ENCODE measurements at regions not wholly inside any gene's neighbourhood (a gene's known extent, or its start where the extent isn't known, plus 50 kb on each side); places are given as distances from the start of the nearest gene placed in this dataset.

DNA sequence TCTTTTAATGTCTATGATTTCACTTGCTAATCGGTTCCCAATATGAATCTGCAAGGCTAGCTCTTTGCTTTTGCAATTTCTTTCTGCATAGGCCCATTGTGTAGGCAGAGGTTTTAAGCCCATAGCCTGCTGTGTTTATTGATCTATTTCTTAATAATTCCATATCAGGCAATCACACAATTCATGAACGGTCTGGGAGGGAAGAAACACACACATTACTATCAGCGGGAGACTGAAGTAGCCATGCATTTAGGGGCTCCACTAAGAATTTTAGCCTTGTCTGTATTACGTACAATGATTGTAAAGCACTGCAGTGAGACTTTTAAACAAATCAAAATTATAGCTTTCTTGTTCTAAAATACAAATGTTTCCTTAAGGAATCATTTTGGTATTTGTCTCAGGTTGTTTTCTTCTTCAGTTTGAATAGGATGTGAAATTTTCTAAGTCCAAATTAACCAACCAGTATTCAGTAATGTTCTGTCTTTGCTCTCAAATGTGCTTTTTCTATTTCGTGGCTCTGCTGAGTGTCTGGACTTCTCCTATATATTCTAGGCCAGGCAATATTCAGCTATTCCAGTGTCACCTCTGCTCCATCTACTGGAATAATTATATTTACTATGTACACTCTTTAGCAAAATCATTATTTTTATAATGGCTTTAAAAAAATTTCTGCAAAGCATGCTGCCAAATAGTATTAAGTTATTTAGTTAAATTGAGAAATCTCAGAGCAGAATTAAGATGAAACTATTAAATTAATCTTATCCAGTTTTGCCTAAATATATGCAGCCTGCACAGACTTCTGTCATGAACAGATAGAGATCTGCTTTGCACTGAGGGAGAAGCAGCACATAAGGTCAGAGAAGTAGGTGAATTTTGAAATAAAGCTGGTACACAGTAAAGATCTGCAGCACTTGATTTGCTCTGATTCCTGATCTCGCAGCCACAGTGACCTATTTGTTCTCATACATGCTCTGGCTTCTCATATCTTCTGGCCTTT lies 103.0 kb upstream of the NAALADL2 start:
- intact Hi-C loops (cut with DNase I), result no loop called here
- no peak for TF ChIP-seq CTCF (IDR thresholded peaks at IDR 0.05)
- H3K27me3 ChIP-seq, result no peaks in the 10 kb centered on the region
- H3K4me1 ChIP-seq, result no peaks in the 10 kb centered on the region
- no peaks in the 10 kb centered on the region for H3K36me3 ChIP-seq
- H3K9ac ChIP-seq (ENCODE audit: low read depth in 2 of 2, low read length in 2 of 2), result no peak overlapping the region
- H3K9me3 ChIP-seq, result no peaks in the 10 kb centered on the region
- no peak for DNase-seq
- H3K4me3 ChIP-seq, result no peak overlapping the region
- no peak overlapping the region for H3K27ac ChIP-seq

DNA sequence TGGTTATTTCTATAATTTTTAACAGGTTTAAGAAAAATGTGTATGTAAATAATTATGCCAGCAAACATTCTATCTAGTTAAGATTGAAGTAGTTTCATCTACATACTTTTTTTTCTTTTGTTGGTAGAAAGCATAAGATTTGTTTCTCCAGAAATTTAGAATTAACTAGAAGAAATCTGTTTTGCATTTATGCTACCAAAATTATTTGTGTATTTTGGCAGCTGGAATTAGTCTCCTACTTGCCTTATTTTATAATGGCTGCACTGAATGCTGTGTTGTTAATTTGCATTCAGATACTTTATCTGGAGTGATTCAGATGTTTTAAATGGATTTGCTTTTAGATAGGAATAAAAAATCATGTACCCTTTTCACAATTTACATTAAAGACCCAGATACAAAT lies 100.2 kb upstream of the NAALADL2 start:
- TF ChIP-seq CTCF (IDR thresholded peaks at IDR 0.05), result no peak
- Histone ChIP-seq H3K27me3 (no peaks in the 10 kb centered on the region), H3K27ac (no peak overlapping the region), H3K9ac (ENCODE audit: low read depth in 2 of 2, low read length in 2 of 2) (no peak overlapping the region), H3K36me3 (no peaks in the 10 kb centered on the region), H3K9me3 (no peaks in the 10 kb centered on the region), H3K4me3 (no peak overlapping the region), H3K4me1 (no peaks in the 10 kb centered on the region)
- DNase-seq, result no peak
- intact Hi-C loops (cut with DNase I), result no loop called here

DNA sequence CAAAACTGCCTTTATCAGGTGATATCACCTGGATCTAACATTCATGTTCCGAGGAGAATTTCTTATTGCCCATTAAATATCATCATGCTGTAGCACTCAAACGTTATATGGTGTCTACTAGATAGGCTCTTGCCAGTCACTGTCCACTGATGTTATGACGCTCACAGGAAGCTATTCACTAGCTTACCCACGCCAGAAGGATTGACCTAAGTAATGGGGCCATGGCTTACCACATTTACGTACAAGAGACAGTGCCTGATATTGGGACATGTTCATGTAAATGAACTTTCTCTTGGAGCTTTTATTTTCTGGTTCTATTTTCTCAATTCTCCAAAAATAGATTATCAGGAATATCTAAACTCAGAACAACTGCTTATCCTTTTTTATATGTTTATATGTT lies 91.7 kb upstream of the NAALADL2 start:
- intact Hi-C loops (cut with DNase I), result no loop called here

GRCh38 chr3:174767853-174768382 lies 91.2 kb upstream of the NAALADL2 start:
- Histone ChIP-seq H3K36me3 (no peaks in the 10 kb centered on the region), H3K4me1 (no peaks in the 10 kb centered on the region), H3K9ac (ENCODE audit: low read depth in 2 of 2, low read length in 2 of 2) (no peak overlapping the region), H3K9me3 (no peaks in the 10 kb centered on the region), H3K27me3 (no peaks in the 10 kb centered on the region), H3K4me3 (no peak overlapping the region), H3K27ac (no peak overlapping the region)
- no peak for DNase-seq
- TF ChIP-seq CTCF (IDR thresholded peaks at IDR 0.05), result no peak
- intact Hi-C loops (cut with DNase I), result no loop called here

More for the DNA sequence above, 91.7 kb upstream of the NAALADL2 start:
- Histone ChIP-seq H3K9ac (ENCODE audit: low read depth in 2 of 2, low read length in 2 of 2) (no peak overlapping the region), H3K27ac (no peak overlapping the region), H3K36me3 (no peaks in the 10 kb centered on the region), H3K9me3 (no peaks in the 10 kb centered on the region), H3K27me3 (no peaks in the 10 kb centered on the region), H3K4me3 (no peak overlapping the region), H3K4me1 (no peaks in the 10 kb centered on the region)
- TF ChIP-seq CTCF (IDR thresholded peaks at IDR 0.05), result no peak
- no peak for DNase-seq

DNA sequence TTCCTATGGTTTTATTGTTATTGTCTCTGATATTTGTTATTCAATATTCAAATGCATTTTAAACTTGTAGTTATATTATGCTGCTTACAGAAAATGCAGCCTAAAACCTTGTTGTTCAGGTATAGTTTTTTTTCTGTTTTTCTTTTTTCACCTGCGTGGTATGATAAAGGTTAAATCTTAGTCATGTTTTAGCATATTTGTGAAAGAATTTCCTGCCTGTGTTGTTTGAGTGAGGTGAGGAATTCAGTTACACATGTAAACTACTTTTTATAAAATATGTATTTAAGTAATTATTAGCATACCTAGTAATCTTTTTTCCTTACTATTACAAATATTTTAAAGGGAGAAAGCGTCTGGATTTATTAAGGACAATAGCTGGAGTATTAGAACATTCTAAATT lies 90.0 kb upstream of the NAALADL2 start:
- TF ChIP-seq CTCF (IDR thresholded peaks at IDR 0.05), result no peak
- Histone ChIP-seq H3K9ac (ENCODE audit: low read depth in 2 of 2, low read length in 2 of 2) (no peak overlapping the region), H3K27ac (no peak overlapping the region), H3K36me3 (no peaks in the 10 kb centered on the region), H3K4me3 (no peak overlapping the region), H3K27me3 (no peaks in the 10 kb centered on the region), H3K9me3 (no peaks in the 10 kb centered on the region), H3K4me1 (no peaks in the 10 kb centered on the region)
- no peak for DNase-seq
- intact Hi-C loops (cut with DNase I), result no loop called here
